ENCODE measurements at regions not wholly inside any gene's neighbourhood (a gene's known extent, or its start where the extent isn't known, plus 50 kb on each side); places are given as distances from the start of the nearest gene placed in this dataset.

GRCh38 chr18:73961804-73962203 lies 185.8 kb downstream of the FBXO15 start:
- DNase-seq = no peak

- DNase-seq = no peak
Observed at GRCh38 chr18:73959352-73959751, 188.3 kb downstream of the FBXO15 start.

DNA sequence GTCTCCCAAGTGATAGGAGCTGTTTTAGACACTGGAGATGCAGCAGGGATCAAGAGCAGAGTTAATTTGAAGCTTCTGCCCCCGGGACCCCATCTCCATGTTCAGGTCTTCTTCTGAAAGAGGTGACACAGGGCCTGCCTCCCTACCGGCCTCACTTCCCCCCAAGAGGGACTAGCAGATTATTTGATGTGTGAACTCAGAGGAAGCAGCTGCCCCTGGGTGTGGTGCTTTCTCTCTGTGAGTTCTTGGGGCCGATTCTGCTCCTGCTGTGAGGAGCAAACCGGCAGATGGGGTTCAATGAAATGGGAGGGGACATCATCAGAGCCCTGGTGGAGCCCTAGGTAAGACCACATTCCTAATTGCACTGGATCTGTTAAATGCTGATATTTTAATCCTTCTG lies 193.4 kb downstream of the FBXO15 start:
- DNase-seq = no peak

GRCh38 chr18:73952296-73952946 lies 195.2 kb downstream of the FBXO15 start:
- no peak for DNase-seq

- DNase-seq = no peak
Observed at GRCh38 chr18:73950116-73950700, 197.4 kb downstream of the FBXO15 start.

DNA sequence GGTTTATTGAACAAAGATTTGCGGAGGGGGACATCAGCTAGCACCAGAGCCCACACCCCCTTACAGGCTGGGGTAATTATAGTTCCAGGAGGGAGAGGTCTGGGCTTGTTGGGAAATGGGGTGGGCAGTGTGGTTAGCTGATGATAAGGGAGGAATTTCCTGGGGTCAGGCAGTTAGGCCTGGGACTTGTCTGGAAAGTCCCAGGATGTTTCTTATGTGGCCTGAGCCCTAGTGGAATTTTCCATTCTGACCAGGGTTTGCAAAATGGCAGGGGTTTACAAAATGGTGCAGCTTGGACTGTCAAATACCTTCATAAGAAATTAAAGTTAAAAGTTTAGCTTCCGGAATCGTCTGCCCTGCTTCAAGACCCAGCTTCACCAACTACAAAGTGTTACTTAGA lies 199.1 kb downstream of the FBXO15 start:
- DNase-seq = no peak

- no peak for DNase-seq
Observed at GRCh38 chr18:73948084-73948483, 199.6 kb downstream of the FBXO15 start.

- DNase-seq = no peak
Observed at GRCh38 chr18:73947180-73947921, 200.3 kb downstream of the FBXO15 start.

DNA sequence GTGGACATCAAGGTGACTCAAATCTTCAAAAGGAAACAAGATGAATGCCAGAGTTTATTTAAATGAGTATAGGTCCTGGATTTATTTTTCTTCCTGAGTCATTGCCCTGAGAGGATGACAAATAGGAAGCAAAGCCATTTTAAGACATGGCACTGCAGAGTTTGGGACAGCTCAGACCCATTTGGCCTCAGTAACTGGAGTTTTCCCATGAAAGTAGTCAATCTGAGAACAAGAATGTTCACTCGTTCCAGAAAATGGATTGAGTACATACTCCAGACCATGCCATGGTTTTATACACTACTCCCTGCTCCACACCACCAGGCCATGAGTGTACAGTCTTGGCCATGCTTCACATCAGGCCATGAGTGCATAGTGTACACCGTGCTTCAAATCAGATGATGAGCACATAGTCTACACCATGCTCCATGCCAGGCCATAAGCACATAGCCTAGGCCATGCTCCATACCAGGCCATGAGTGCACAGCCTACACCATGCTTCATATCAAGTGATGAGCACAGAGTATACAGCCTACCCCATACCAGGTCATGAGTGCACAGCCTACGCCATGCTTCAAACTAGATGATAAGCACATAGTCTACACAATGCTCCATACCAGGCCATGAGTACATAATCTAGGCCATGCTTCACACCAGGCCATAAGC lies 202.4 kb downstream of the FBXO15 start:
- DNase-seq = no peak

GRCh38 chr18:73944715-73945114 lies 202.9 kb downstream of the FBXO15 start:
- no peak for DNase-seq

- DNase-seq = no peak
Observed at GRCh38 chr18:73943763-73944162, 203.9 kb downstream of the FBXO15 start.

DNA sequence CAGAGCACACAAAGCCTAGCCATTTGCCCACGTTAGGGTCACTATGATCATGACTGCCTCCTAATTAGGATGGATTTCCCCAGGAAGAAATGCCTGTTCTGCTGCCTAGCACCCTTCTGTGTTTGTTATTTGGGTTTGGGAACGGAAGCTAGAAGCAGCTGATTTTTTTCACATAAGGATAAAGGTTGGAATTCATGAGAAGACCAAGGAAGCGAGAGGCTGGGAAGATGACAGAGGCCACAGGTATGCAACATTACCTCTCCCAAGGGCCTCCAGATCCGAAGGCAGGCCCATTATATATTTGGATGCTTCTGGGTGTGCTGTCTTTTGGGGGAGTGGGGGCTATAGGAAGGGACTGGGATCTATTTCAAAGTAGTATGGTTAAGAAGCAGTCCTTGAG lies 204.7 kb downstream of the FBXO15 start:
- DNase-seq = no peak

- no peak for DNase-seq
Observed at GRCh38 chr18:73942081-73942625, 205.5 kb downstream of the FBXO15 start.

- DNase-seq = no peak
Observed at GRCh38 chr18:73940721-73941120, 206.9 kb downstream of the FBXO15 start.

- no peak for DNase-seq
Observed at GRCh38 chr18:73939391-73939790, 208.2 kb downstream of the FBXO15 start.

DNA sequence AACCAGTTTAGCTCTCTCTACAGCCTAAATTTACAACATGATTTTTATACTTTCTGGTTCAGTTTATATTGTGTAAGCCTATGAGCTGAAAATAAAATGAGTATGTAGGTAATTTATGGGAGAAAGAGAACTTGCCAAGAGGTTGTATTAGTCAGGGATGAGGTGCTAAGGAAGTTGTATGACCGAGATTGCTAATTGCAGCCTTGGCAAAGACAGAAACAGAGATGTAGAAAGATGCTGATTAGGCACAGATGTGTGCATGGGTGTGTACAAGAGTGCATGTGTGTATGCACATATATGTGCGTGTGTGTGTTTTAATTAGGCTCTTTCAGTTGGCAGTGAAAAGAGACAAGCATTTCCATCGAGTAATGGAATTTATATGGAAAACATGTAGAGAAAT lies 213.9 kb downstream of the FBXO15 start:
- DNase-seq = no peak

- no peak for DNase-seq
Observed at GRCh38 chr18:73932976-73933375, 214.7 kb downstream of the FBXO15 start.

DNA sequence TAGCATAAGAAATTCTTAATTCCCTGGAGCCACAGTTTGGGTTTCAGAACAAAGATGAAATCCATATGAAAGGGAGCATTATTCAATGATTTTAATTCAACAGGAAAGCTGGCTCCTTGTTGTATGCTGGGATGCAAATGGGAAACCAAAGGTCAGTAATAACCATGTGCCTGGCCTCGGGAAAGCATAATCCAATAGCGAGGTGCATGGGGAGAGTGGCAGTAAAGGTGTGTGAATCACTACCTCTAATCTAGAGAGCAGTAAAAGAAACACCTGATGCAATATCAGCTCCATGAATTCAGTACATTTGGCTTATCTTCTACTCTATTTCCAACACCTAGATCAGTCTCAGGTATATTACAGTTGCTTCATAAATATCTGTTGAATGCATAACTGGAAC lies 220.1 kb downstream of the FBXO15 start:
- no peak for DNase-seq

DNA sequence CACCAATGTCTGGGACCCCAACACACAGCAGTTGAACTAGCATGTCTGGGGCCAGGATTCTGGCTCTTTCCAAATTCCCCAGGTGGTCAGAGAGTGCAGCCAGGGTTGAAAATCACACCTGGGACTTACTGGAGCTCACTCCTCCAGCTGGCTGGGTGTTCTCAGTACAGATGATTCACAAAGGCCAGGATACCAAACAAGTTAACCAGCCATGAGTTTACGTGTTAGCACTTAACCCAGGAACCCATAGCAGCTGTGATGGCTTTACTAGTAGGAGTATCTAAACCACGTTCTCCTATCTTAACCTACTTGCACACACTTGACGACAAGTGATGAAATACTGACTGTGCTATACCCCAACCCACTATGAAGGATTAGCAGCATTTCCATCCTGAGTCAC lies 222.8 kb downstream of the FBXO15 start:
- DNase-seq = no peak

DNA sequence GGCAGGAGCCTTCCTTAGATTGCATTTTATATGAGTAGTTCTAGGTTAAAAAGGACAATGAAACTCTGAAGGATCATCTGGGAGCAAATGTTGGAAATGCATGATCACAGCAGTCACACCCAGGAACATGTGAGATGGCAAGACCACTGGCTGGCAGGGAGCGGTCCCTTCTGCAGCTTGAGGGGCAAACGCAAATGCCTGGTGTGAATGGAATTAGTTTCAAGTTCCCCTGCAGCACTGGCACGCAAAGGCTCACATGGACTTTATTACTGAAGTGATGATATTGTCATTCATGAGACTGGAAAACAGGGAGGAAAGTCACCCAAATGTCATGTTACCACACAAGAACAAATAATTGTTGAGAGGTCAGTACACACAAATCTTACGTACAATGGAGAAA lies 223.3 kb downstream of the FBXO15 start:
- no peak for DNase-seq

DNA sequence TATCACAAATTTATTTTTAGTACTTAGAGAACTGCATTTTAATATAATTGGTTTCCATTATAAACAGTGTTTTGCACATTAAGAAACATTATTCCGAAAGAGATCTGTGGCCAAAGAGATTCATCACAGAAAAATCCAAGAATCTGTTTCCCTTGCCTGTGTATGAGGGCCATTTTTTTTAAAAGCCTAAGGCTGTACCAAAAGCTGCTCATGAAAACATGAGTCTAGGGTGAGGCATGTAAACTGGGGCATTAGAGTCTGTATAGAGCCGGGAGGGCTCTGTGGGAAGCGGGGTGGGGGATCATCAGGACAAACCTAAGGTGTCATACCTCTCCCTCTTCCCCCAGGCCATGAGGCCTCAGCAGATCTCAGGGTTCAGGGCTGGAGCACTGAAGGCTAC lies 223.8 kb downstream of the FBXO15 start:
- no peak for DNase-seq

- no peak for DNase-seq
Observed at GRCh38 chr18:73920033-73920432, 227.6 kb downstream of the FBXO15 start.

GRCh38 chr18:73918816-73919215 lies 228.8 kb downstream of the FBXO15 start:
- DNase-seq = no peak

- DNase-seq = no peak
Observed at GRCh38 chr18:73917046-73917445, 230.6 kb downstream of the FBXO15 start.

Data from activated CD4-positive, alpha-beta T cell treated with anti-CD3 and anti-CD28 coated beads, Interleukin-2, amount 50 U/mL, for 4 hours (primary cell).